SK-N-SH (cell line): ENCODE measurements at regions not wholly inside any gene's neighbourhood (a gene's known extent, or its start where the extent isn't known, plus 50 kb on each side); places are given as distances from the start of the nearest gene placed in this dataset.
"Not testable (repeated sequence)": the region's sequence is repeated elsewhere in the genome, so short reads cannot be mapped to it uniquely, and the experiment has no call there.

ENCODE experiments used
- CTCF ChIA-PET: fragments of 300-600, 350-600 bp; formaldehyde crosslinking; extraction: SDS; loops from one replicate; lab custom pipeline; 2021; lab: Yijun Ruan, JAX
- POLR2A ChIA-PET: fragments of 350-600 bp; sonication (Branson Sonifier 250); formaldehyde crosslinking; extraction: SDS; loops from one replicate; lab custom pipeline; 2020; ENCODE audit warnings: antibody characterized with exemption, inconsistent platforms; lab: Yijun Ruan, JAX
- DNase-seq: peaks from one replicate; pipeline ENCODE4 v3.0.0; 2012
- H2AFZ ChIP-seq: fragments of 200-600 bp; sonication (generic); 2 replicates; pipeline ENCODE4 v1.8.1; 2016; ENCODE audit warnings: antibody characterized with exemption, mild to moderate bottlenecking, low read depth
- H3F3A ChIP-seq: fragments of 200-600 bp; sonication (generic); replicated peaks from 2 replicates; pipeline ENCODE3; 2016; ENCODE audit warnings: antibody characterized with exemption, mild to moderate bottlenecking; ENCODE audit not compliant: insufficient read depth
- H3K27ac ChIP-seq, 2 experiments: fragments of 200-500 bp in 1 of 2; fragments of 200-600 bp in 1 of 2; sonication (Bioruptor generic) in 1 of 2; sonication (generic), shearing (Covaris generic) in 1 of 2; 2 replicates each; pipeline versions ENCODE4 v1.5.1 to v1.6.1; 2014 to 2016; ENCODE audit warnings: low read depth in 2 of 2, inconsistent platforms in 1 of 2, low read length in 1 of 2, mild to moderate bottlenecking in 1 of 2, mixed read lengths in 1 of 2
- H3K27me3 ChIP-seq: fragments of 200-600 bp; sonication (generic), shearing (Covaris generic); 2 replicates; pipeline ENCODE4 v1.6.1; 2016; ENCODE audit warnings: mixed run types; ENCODE audit not compliant: insufficient read depth
- H3K36me3 ChIP-seq, 2 experiments: fragments of 200-500 bp in 1 of 2; fragments of 200-600 bp in 1 of 2; sonication (Bioruptor generic) in 1 of 2; sonication (generic) in 1 of 2; replicated peaks in 1 of 2; 2 replicates each; pipeline versions ENCODE3 to v1.5.1; 2014 to 2016; ENCODE audit warnings: low read length in 1 of 2, mild to moderate bottlenecking in 1 of 2; ENCODE audit not compliant: insufficient read depth in 2 of 2, control insufficient read depth in 1 of 2
- H3K4me1 ChIP-seq, 2 experiments: fragments of 200-500 bp in 1 of 2; fragments of 200-600 bp in 1 of 2; sonication (Bioruptor generic) in 1 of 2; sonication (generic), shearing (Covaris generic) in 1 of 2; 2 replicates each; pipeline versions ENCODE4 v1.5.1 to v1.6.1; 2014 to 2016; ENCODE audit warnings: low read depth in 1 of 2, low read length in 1 of 2, mixed run types in 1 of 2; ENCODE audit not compliant: insufficient read depth in 2 of 2, control insufficient read depth in 1 of 2
- H3K4me2 ChIP-seq: fragments of 200-600 bp; sonication (generic), shearing (Covaris generic); 2 replicates; pipeline ENCODE4 v1.6.1; 2017; ENCODE audit warnings: mixed run types
- H3K4me3 ChIP-seq, 2 experiments: fragments of 200-500 bp in 1 of 2; fragments of 200-600 bp in 1 of 2; sonication (Bioruptor generic) in 1 of 2; sonication (generic), shearing (Covaris generic) in 1 of 2; 2 replicates each; pipeline versions ENCODE4 v1.5.1 to v1.8.1; 2014 to 2016; ENCODE audit warnings: low read depth in 2 of 2, inconsistent platforms in 1 of 2, low read length in 1 of 2, mild to moderate bottlenecking in 1 of 2, mixed read lengths in 1 of 2, moderate library complexity in 1 of 2
- H3K79me2 ChIP-seq: fragments of 200-600 bp; sonication (generic); 2 replicates; pipeline ENCODE4 v1.8.1; 2017; ENCODE audit warnings: mild to moderate bottlenecking; ENCODE audit not compliant: insufficient read depth
- H3K9ac ChIP-seq: fragments of 200-600 bp; sonication (generic); 2 replicates; pipeline ENCODE4 v1.6.1; 2017; ENCODE audit warnings: mixed run types
- H3K9me2 ChIP-seq: fragments of 200-600 bp; sonication (generic); 2 replicates; pipeline ENCODE4 v1.6.1; 2017; ENCODE audit warnings: mixed run types
- H3K9me3 ChIP-seq: fragments of 200-600 bp; sonication (generic); 2 replicates; pipeline ENCODE4 v1.6.1; 2017; ENCODE audit warnings: mixed run types, mild to moderate bottlenecking, moderate library complexity
- H4K20me1 ChIP-seq: fragments of 200-600 bp; sonication (generic); 2 replicates; pipeline ENCODE4 v1.6.1; 2017; ENCODE audit warnings: mild to moderate bottlenecking, mixed run types; ENCODE audit not compliant: insufficient read depth
- CHD2 ChIP-seq: fragments of 150-350 bp; IDR thresholded peaks from 2 replicates; pipeline ENCODE4 v1.6.1; 2018; ENCODE audit warnings: low read length; ENCODE audit not compliant: partially characterized antibody
- CTCF ChIP-seq: fragments of 200-600 bp; sonication (generic); IDR thresholded peaks from 2 replicates; pipeline ENCODE4 v1.6.1; 2017; ENCODE audit warnings: antibody characterized with exemption, mild to moderate bottlenecking, moderate library complexity
- EP300 ChIP-seq, 2 experiments: IDR thresholded peaks; 2 replicates each; pipeline versions ENCODE4 v1.4.0 to v1.6.1; 2012; ENCODE audit warnings: borderline replicate concordance in 1 of 2, low read depth in 1 of 2, low read length in 1 of 2
- EZH2phosphoT487 ChIP-seq: fragments of 200-600 bp; sonication (generic); IDR thresholded peaks from 2 replicates; pipeline ENCODE4 v1.6.1; 2017; ENCODE audit warnings: low read depth, mixed run types, mild to moderate bottlenecking, antibody characterized with exemption, moderate library complexity, borderline replicate concordance
- FOXJ3 ChIP-seq: sonication (generic); formaldehyde crosslinking; IDR thresholded peaks from 2 replicates; pipeline ENCODE4 v1.5.1; 2020; ENCODE audit warnings: mild to moderate bottlenecking, missing genetic modification reagents
- MAX ChIP-seq: IDR thresholded peaks from 2 replicates; pipeline ENCODE4 v1.4.0; 2012; ENCODE audit warnings: low read depth
- MXI1 ChIP-seq: IDR thresholded peaks from 2 replicates; pipeline ENCODE4 v1.6.1; 2012; ENCODE audit warnings: mild to moderate bottlenecking, low read depth, low read length, improper control_type of control experiment
- NFIC ChIP-seq: IDR thresholded peaks from 2 replicates; pipeline ENCODE4 v1.4.0; 2012; ENCODE audit warnings: borderline replicate concordance
- PBX3 ChIP-seq: IDR thresholded peaks from 2 replicates; pipeline ENCODE4; 2012
- RAD21 ChIP-seq: IDR thresholded peaks from 2 replicates; pipeline ENCODE4 v1.6.1; 2012; ENCODE audit warnings: mild to moderate bottlenecking, low read length
- REST ChIP-seq: IDR thresholded peaks from 2 replicates; pipeline ENCODE4 v1.6.1; 2012; ENCODE audit warnings: mild to moderate bottlenecking, low read depth, low read length, moderate library complexity
- RFX5 ChIP-seq: IDR thresholded peaks from 2 replicates; pipeline ENCODE4 v1.6.1; 2012; ENCODE audit warnings: mild to moderate bottlenecking, improper control_type of control experiment, low read length
- SIN3A ChIP-seq: IDR thresholded peaks from 2 replicates; pipeline ENCODE4 v1.6.1; 2012; ENCODE audit warnings: low read depth, mild to moderate bottlenecking, low read length, moderate library complexity, borderline replicate concordance
- TAF1 ChIP-seq: IDR thresholded peaks from 2 replicates; pipeline ENCODE4 v1.6.1; 2012; ENCODE audit warnings: low read depth, mild to moderate bottlenecking, low read length, moderate library complexity, borderline replicate concordance
- TCF12 ChIP-seq: IDR thresholded peaks from 2 replicates; pipeline ENCODE4 v1.4.0; 2012
- TEAD4 ChIP-seq: IDR thresholded peaks from 2 replicates; pipeline ENCODE4 v1.4.0; 2012; ENCODE audit warnings: mild to moderate bottlenecking, borderline replicate concordance; ENCODE audit not compliant: insufficient read depth
- WGBS: methylation state at CpG from one replicate; pipeline ENCODE4 v1.1.6; 2017; ENCODE audit warnings: low lambda C conversion rate; 5-methylcytosine and 5-hydroxymethylcytosine counted together

GRCh38 chr13:54110597-54110996 is 1082.0 kb downstream of the OLFM4 start:
- Histone ChIP-seq H3K9me3 (no peaks in the 10 kb centered on the region), H2AFZ (no peak overlapping the region), H3K9me2 (no peaks in the 10 kb centered on the region), H3K4me1 (no peaks in the 10 kb centered on the region), H3K27me3 (no peaks in the 10 kb centered on the region), H3K4me3 (no peak overlapping the region), H3K27ac (no peak overlapping the region), H4K20me1 (no peaks in the 10 kb centered on the region), H3K79me2 (no peaks in the 10 kb centered on the region), H3K9ac (no peak overlapping the region), H3K4me2 (no peak overlapping the region), H3K36me3 (no peaks in the 10 kb centered on the region), H3F3A (no peaks in the 10 kb centered on the region)
- no peak for DNase-seq
- TF ChIP-seq FOXJ3, result no peak
- no peak for TF ChIP-seq PBX3
- ChIA-PET POLR2A (no interaction called here), CTCF (no interaction called here)

GRCh38 chr13:54124700-54125099 is 1096.1 kb downstream of the OLFM4 start:
- TF ChIP-seq CHD2 (no peak), EP300 (IDR thresholded peaks at IDR 0.05; ENCODE audit: borderline replicate concordance in 1 of 2, low read depth in 1 of 2, low read length in 1 of 2) (no peak), PBX3 (no peak), SIN3A (no peak), RAD21 (no peak), EZH2phosphoT487 (no peak), NFIC (no peak), FOXJ3 (no peak), REST (no peak), TAF1 (no peak), TCF12 (no peak), TEAD4 (no peak), MAX (no peak), CTCF (no peak), RFX5 (no peak), MXI1 (no peak)
- 1% methylated on average over 3 of the region's 3 CpGs for WGBS
- H3K9ac ChIP-seq, result no peak overlapping the region
- H3F3A ChIP-seq, result no peaks in the 10 kb centered on the region
- H3K27me3 ChIP-seq, result no peaks in the 10 kb centered on the region
- H3K4me1 ChIP-seq, result no peaks in the 10 kb centered on the region
- H2AFZ ChIP-seq, result no peak overlapping the region
- no peaks in the 10 kb centered on the region for H3K79me2 ChIP-seq
- no peaks in the 10 kb centered on the region for H4K20me1 ChIP-seq
- H3K27ac ChIP-seq, result no peak overlapping the region
- H3K36me3 ChIP-seq, result no peaks in the 10 kb centered on the region
- no peaks in the 10 kb centered on the region for H3K9me3 ChIP-seq
- H3K4me2 ChIP-seq, result no peak overlapping the region
- H3K4me3 ChIP-seq, result no peak overlapping the region
- CTCF ChIA-PET, result no interaction called here
- H3K9me2 ChIP-seq, result no peaks in the 10 kb centered on the region
- no peak for DNase-seq
- POLR2A ChIA-PET, result no interaction called here

- CTCF ChIA-PET, H3K4me3 ChIP-seq: not testable (repeated sequence)
Observed at GRCh38 chr13:54130931-54131330, 1102.3 kb downstream of the OLFM4 start.

More at GRCh38 chr13:54130931-54131330, 1102.3 kb downstream of the OLFM4 start:
- H3K9me3 ChIP-seq, H3K27me3 ChIP-seq, H3K9me2 ChIP-seq, H3K9ac ChIP-seq, POLR2A ChIA-PET, H3F3A ChIP-seq, H3K79me2 ChIP-seq, H3K4me2 ChIP-seq, H3K36me3 ChIP-seq, DNase-seq, H3K27ac ChIP-seq, H4K20me1 ChIP-seq, H2AFZ ChIP-seq, H3K4me1 ChIP-seq: not testable (repeated sequence)
- WGBS, result 11% methylated on average over 6 of the region's 9 CpGs
